GM19438 (cell line): ENCODE measurements at regions not wholly inside any gene's neighbourhood (a gene's known extent, or its start where the extent isn't known, plus 50 kb on each side); places are given as distances from the start of the nearest gene placed in this dataset.
A peak's percentile ranks its signal among the peaks of the same experiment; 100 is the strongest.
"Not testable (repeated sequence)": the region's sequence is repeated elsewhere in the genome, so short reads cannot be mapped to it uniquely, and the experiment has no call there.

Source experiments
- ATAC-seq: cut with Tn5 transposase; IDR thresholded peaks from one replicate; pipeline ENCODE4 v1.9.1; 2021; ENCODE audit warnings: low read depth; ENCODE audit not compliant: unreplicated experiment

DNA sequence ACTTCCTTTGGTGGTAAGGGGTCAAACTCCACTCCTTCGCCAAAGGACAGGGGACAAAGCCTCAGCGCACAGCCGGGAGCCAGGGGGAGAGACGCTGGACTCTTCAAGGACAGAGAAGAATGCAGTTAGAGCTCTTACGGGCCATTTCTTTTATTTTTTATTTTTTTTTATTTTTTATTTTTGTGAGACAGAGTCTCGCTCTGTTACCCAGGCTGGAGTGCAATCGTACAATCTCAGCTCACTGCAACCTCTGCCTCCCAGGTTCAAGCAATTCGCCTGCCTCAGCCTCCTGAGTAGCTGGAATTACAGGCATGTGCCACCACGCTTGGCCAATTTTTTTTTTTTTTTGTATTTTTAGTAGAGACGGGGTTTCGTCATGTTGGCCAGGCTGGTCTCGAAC, 93.2 kb upstream of the RPH3AL start, which contains the start of gene RFLNB:
TSS of gene RFLNB (minus strand) at position 101 of the 400 bp plus-strand sequence.
- not testable (repeated sequence) for ATAC-seq

DNA sequence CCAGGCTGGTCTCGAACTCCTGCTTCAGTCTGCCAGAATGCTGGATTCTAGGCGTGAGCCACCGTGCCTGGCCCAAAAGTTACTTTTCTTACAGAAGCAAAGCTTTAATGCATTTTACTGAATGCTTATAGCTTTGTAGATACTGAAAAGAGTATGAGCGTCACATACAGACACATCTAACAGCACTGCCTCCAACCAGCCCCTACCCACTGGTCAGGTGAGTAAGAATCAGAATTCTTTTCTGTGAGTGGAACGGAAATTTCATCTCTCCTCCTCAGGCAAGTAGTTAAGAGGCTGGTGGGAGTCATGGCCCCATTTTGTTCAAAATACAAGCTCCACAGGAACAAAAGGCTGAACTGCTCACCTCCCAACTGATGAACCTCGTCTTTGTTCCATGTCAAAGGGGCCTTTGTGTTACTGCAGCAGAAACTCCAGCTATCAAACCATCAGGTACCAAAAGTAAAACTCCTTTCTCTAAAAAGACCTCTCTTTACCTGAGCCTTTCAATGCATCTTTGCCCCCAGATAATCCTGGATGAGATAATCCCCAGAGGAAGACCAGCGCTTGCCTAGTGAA, 92.4 kb upstream of the RPH3AL start:
- ATAC-seq: no peak

DNA sequence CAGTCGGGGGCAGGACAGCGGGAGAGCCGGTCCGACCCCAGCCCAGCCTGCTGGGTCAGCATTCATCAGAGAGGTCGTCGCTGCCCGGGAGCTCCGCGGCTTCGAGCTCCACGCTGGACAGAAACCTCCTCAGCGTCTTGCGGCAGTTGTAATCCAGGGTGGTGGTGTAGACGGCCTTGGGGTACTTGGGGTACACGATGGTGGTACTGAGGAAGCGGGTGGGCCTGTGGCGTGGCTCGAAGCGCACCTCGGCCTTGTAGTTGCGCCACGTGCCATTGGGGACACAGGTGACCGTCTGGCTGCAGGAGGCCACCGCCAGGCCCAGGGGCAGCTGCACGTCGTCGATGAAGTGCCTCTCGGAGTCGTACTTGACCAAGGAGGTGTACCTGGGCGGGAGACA, 90.5 kb upstream of the RPH3AL start:
- ATAC-seq: no peak

DNA sequence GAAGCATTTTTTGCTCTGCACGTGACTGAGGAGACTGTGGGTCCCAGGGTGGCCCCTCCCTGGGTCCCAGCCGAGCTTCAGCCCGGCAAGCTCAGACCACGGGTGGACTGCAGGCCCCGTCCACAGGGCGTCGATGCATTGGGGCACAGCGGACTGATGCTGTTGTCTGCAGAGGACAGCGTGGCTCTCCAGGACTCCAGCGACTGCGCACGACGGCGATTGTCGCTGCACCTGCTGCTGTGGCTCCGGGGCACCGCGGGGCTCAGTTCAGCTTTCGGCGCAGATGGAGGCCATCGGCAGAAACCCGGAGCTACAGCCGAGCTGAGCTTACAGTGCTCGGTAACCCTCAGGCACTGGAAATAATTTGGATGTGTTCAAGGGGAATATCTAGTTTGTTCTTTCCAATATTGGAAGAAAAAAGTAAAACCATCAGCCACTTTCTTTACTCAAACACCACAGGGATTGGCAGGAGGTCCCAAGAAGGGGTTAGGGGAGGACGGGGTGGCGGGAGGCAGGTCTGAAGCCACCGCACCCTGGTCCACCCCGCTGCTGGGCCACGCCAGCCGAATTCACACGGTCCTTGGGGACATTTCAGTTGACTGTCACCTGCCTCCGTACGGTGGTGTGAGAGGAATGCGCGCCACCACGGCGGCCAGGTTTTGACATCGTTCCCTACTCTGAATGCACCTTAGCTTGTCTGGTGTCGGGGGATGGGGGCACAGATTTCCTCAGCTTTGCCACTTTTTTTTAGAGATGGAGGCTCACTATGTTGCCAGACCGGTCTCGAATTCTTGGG, 88.7 kb upstream of the RPH3AL start:
- no peak for ATAC-seq

- ATAC-seq: no peak
Observed at GRCh38 chr17:438191-438590, 85.6 kb upstream of the RPH3AL start.

DNA sequence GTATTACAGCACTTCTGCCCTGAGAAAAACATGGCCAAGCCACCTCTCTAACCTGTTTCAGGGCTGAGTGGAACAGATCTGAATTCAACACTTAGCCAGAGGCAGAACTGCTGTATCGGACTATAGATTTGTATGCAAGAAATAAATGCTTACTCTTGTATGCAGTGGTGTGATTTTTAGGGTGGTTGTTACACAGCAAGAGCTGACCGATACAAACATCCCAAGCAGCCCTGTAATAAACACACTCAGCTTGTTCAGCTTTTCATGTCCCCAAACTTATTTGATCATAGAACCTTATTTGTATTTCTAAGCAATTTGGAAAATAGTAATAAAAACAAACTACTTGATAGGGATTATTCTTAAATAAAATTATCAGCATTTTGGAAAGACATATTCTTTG, 84.9 kb upstream of the RPH3AL start:
- ATAC-seq: no peak

DNA sequence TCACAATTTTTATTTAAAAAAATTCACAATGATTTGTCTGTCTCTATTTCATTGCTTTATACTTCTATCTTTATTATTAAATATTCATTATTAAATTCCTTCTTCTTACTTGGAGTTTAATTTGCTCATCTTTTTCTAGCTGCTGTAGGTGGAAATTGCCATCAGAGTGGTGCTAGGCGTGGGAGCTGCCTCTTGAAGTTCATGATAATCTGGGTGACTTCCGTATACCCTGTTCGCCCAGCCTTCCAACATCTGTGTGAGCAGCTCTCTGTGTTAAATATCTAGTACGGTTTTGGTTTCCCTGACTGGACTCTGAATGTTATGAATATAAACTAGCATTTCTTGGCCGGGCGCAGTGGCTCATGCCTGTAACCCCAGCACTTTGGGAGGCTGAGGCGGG, 84.0 kb upstream of the RPH3AL start:
- ATAC-seq: no peak

DNA sequence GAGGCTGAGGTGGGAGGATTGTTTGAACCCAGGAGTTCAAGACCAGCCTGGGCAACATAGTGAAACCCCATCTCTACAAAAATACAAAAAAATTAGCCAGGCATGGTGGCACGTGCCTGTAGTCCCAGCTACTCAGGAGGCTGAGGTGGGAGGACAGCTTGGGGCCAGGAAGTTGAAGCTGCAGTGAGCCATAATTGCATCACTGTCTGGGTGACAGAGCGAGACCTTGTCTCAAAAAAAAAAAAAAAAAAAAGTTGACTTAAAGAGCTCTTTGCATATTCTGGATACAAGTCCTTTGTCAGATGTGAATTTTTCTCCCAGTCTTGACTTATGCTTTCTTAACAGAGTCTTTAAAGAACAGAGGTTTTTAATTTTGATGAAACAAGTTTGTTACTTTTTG, 79.9 kb upstream of the RPH3AL start:
- ATAC-seq: not testable (repeated sequence)

- no peak for ATAC-seq
Observed at GRCh38 chr17:431494-431893, 78.9 kb upstream of the RPH3AL start.

GRCh38 chr17:429589-429988, 77.0 kb upstream of the RPH3AL start:
- no peak for ATAC-seq

GRCh38 chr17:428414-428813, 75.8 kb upstream of the RPH3AL start:
- no peak for ATAC-seq

GRCh38 chr17:427891-428290, 75.3 kb upstream of the RPH3AL start:
- no peak for ATAC-seq

DNA sequence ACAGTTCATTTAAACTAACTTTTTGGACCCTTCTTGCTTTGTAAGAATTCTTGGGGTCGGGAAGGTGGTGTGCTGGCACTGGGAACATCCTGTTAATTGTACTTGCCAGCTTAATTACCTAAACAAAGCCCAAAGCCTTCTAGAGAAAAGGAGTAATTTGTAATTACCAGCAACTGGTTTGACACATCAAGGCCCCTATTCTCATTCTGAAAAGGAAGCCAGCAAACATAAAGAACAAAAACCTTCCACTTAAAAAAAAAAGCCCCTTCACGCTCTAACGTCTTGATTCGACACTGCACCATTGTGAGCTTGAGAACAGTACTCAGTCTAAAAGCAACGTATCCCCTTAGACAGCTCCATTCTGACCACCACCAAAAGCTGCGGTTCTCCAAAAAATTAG, 74.7 kb upstream of the RPH3AL start:
- no peak for ATAC-seq

DNA sequence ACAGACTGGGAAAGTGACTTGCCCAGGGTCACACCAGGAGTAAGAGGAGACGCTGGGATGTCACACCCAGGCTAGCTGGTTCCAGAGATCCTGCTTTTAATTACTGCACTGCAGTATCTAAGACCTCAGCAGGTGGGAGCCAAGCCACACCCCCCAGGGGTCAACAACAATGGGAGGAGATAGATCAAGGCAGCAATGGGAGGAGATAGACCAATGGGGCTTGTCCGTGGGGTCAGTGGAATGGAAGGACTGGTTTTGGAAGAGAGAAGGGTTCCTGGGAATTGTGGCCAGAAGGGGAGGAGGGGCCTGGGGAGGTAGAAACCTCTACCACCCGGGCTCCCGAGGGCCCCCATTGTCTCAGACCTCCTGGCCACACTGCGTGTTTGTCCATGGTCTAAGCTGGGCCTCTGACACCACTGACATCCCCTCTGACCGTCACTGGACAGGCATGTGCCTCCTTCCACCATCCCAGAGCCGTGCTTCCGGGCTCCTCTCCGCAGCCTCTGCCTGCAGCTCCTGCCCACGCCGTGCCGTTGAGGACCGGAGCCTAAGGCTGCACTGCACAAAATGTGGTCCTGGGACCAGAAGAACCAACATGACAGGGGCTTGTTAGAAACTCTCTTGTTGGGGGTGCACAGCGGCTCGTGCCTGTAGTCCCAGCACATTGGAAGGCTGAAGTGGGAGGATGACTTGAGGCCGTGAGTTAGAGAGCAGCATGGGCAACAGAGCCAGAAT, 69.8 kb upstream of the RPH3AL start:
- no peak for ATAC-seq

GRCh38 chr17:420479-421175, 68.0 kb upstream of the RPH3AL start:
- ATAC-seq: no peak

- ATAC-seq: no peak
Observed at GRCh38 chr17:419073-419735, 66.6 kb upstream of the RPH3AL start.

DNA sequence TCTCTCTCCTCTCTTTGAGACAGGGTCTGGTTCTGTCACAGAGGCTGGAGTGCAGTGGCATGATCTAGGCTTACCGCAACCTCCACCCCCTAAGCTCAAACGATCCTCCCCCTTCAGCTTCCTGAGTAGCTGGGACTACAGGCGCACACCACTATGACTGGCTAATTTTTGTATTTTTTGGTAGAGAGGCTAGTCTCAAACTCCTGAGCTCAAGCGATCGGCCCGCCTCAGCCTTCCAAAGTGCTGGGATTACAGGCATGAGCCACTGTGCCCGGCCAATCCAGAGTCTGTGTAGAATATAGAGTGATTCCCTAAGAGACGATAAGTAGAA, 65.8 kb upstream of the RPH3AL start:
- no peak for ATAC-seq

GRCh38 chr17:417691-418420, 65.2 kb upstream of the RPH3AL start:
- no peak for ATAC-seq

GRCh38 chr17:416293-417206, 63.9 kb upstream of the RPH3AL start:
- peak; percentile 78 for ATAC-seq
